Amniotic stem cell (primary cell): ENCODE measurements at regions not wholly inside any gene's neighbourhood (a gene's known extent, or its start where the extent isn't known, plus 50 kb on each side); places are given as distances from the start of the nearest gene placed in this dataset.
"Not testable (repeated sequence)": the region's sequence is repeated elsewhere in the genome, so short reads cannot be mapped to it uniquely, and the experiment has no call there.

Source experiments
- DNase-seq: peaks from one replicate; lab custom pipeline; 2025; lab: John Stamatoyannopoulos, UW

DNA sequence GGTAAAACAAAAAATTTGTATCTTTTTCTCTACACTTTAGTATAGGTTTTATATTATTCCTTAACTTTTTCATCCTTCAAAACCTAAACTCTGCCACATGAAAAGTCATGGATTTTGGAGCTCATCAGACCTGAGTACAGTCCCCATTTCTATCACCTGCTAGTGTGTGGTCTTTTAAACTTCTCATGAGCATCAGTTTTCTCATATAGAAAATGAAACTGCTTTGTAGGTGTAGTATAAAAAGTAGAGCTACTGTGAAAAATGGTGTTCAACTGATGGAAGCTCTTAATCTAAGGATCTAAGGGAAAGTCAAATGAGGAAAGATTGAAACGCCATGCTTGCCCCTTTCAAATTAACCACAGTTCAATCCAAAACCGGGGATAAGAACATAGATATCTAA, 686.5 kb downstream of the MECOM start:
- no peak for DNase-seq

DNA sequence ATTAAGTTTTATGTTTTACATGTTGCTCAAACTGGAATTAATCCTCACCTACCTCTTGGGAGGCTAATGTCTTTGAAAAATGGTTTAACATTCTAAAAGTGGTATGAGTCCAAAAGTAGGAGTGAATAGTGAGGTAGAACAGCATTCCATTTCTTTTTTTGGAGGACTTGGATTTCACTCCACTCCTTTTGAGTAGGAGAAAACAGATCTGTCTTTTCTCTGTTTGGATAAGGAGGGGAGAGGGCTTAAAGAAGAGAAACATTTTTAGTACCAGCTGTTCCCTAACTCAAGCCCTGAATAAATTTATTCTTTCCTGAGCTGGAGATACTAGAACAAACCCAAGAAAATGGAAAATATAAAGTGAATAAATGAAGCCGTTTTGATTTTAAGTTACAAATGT, 687.9 kb downstream of the MECOM start:
- no peak for DNase-seq

DNA sequence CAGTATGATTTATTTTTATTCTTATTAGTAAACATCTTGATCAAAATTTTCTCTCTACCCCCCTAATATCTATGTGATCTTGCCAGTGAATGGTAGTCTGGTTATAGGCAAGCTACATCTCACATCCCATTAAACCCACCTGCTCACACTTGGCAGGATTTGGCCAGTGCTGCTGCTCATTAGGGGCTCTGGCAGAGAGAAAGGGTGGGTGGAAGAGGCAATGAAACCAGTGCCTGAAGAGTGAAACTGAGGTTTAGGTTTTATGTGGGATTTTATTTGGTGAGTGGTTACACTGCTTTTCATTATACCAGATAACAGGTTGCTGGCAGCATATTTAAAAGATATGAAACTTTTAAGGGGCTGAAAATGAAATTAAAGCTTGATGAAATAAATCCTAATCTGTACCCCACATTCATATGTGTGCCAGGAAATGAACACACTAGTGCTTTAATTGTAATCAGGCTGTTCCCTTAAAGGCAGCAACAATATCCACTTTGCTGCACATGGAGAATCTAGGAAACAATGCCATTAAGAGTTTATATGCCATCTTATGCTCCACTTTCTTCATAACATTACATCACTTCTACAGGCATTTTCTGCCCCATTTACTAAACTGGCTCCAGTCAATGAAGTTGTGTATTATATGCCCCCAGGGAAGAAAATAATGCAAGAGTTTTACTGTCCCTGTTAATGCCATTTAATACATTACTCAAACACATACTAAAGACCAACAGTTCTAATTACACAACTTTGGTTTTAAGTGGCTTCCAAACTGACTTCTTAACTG, 688.7 kb downstream of the MECOM start:
- DNase-seq: no peak

DNA sequence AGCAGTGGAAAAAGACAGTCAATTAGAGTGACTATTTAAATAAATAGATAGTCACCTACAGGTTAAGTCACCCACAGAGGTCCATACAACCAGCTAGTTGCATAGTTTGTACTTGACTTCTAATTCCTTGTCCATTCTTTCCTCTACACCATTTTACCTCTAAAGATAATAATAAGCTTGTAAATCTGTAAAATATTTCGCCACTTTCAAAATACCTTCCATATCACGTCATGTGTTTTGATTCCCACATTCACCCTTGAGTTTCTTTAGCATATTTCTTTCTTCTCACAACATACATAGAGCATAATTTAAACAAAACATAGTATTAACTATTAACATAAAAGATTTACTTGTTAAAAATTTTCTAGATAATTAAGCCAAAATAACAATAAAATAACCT, 689.6 kb downstream of the MECOM start:
- DNase-seq: no peak

DNA sequence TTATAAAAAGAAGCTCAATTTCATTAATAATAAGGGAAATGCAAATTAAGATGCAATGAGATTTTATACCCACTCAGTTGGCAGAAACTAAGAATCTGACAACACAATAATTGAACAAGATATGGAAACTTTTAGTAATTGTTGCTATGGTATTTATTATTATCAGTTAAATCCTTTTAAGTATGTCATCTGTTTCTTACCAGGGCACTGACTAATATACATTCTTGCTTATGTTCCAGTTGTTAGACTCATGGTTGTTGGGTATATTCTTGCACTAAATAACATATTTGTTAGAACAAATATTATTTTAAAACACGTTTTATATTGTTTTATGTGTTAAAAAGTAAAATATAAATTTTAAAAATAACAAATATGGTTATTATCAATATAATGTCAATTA, 690.3 kb downstream of the MECOM start:
- DNase-seq: no peak

DNA sequence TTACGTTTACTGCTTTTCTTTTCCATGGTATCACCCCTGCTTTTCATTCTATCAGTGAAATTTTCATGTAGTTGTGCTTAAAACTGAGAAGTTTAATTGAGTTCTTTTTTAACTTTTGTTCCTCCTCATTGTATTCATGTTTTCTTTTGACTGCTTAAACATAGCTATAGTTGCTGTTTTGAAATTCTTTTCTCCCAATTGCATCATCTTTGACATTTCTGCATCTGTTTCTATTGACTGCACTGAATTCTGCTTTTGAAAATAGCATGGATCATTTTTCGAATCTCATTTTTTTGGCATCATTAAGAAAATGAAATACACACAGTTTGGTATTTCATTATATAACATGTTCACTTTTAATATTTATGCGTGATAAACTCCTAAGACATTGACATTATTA, 694.9 kb downstream of the MECOM start:
- no peak for DNase-seq

DNA sequence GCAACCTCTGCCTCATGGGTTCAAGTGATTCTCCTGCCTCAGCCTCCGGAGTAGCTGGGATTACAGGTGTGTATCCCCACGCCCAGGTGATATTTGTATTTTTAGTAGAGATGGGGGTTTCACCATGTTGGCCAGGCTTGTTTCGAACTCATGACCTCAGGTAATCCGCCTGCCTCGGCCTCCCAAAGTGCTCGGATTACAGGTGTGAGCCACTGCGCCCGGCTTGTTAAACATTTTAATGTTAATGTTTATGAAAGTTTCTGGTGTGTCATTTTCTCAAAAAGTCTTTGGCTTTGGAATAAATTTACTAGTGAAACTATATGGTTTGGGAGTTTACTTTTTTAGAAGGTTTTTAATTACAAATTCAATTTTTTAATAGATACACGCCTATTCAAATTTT, 698.8 kb downstream of the MECOM start:
- no peak for DNase-seq

DNA sequence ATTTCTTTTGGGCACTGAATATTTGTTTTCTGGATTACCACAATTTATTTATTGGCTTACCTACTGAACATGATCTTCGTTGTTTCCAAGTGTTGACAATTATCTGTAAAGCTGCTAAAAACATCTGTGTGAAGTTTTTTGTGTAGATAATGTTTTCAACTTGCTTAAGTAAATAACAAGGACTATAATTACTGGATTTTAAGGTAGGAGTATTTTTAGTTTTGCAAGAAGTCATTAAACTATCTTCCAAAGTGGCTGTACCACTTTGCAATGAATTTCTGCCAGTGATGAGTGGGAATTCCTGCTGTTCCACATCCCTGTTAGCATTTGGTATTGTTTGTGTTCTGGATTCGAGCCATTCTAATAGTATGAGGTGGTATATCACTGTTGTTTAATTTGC, 702.2 kb downstream of the MECOM start:
- DNase-seq: no peak

DNA sequence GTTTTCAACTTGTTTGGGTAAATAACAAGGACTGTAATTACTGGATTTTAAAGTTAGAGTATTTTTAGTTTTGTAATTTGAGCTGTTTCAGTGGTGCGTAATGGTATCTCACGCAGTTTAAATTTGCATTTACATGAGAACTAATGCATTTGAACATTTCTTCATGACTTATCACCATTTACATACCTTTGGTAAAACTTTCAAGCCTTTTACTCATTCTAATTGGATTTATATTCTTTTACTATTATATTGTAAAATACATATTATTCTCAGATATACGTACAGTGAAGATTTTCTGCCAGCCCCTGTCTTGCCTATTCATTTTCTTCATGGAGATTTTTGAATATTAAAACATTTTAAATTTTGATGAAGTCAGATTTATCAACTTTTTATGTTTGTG, 703.8 kb downstream of the MECOM start:
- DNase-seq: no peak

DNA sequence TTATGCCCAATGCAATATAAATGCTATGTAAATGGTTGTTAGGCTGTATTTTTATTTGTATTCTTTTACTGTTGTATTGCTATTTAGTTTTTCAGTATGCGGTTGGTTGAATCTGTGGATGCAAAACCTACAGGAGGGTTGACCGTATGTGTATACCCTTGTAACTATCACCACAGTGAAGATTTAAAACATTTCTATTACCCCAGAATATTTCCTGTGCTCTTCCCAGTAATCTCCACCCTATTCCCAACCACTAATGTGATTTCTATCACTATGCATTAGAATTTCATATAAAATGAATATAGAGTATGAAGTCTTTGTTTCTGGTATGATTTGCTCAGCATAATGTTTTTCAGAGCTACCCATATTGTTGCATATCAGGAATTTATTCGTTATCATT, 705.0 kb downstream of the MECOM start:
- DNase-seq: no peak

DNA sequence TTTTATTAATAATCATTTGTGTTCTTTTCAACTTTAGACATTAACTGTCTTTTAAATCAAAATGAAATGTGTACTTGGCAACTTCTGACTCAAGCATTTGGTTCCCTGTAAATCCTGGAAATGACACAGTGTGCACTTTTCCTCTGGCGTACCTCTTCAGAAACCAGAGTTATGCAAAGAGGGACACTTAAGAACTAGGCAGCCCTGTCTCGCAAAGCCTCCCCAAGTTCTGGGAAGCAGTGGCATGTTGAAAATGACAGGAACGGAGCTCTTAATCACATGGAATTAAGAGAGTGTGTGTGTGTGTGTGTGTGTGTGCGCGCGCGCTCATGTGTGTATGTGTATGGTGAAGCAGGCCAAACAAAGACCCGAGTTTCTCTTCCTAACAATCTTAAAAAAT, 707.4 kb downstream of the MECOM start:
- no peak for DNase-seq

DNA sequence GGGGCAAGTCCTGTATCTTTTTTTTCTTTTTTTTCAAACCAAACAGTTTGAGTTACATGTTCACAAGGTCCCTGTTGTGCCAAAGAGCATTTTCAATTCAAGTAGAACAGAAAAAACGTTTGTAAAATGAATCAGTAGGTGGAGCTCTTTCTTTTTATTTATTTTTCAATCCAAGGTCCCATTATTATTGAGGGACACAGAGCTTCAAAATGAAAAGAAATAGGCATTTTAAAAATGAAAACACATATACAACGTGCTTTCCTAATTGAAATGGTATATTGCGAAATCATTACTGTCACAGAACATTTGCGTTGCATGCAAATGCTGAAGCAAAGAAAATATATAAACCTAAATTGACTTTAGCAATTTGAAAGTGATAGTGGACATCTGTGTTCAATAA, 711.0 kb downstream of the MECOM start:
- DNase-seq: no peak

DNA sequence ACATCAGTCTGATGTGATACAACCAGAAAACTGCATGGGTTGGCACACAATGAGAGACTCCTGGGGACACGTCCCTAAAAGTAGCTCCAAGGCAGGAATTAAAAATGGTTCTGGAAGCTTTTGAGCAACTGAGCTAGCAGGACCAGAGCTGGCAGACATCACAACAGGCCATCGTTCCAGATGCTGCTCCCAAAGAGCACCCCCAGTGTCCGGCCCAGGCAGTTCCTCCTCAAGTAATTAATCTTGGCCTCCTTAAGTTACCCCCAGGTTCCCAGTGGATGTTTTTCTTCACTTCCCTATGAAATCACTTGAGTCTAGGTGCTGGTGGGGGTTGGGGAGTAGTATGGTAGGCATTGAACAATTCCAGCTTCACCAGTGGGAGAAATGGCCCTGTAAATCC, 711.6 kb downstream of the MECOM start:
- no peak for DNase-seq

DNA sequence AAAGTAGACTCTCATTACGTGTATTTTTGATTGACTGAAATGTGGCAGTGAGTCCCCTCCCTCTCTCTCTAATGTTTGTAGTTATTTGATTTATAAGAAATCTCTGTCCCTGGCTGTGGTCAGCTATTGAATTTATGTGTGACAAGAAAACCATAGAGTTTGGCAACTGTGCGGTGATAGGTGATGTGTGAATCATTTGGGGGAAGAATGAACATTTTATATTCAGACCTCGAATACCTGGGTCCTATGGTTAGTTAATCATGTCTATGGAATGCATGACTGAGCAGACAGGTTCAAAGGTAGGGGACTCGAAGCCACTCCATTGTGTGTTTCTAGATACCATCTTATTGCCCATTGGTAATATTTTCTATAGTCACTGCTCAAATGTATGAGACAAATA, 712.1 kb downstream of the MECOM start:
- no peak for DNase-seq

DNA sequence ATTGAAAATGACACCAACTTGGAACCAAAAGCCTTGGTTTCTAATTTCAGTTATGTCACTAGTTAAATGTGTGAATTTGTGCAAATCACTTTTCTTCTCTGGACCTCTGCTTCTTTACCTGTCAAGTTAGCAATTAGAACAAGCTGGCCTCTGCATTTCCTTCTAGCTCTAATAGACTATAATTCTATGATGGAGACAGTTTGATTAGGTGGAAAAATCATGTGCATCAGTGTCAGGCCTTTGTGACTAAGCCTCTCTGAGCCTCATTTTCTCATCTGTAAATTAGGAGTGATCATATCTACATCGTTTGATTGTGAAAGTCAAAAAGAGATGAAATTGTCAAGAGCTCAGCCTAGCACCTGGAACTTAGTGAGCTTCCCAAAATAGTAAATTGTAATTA, 712.9 kb downstream of the MECOM start:
- no peak for DNase-seq

DNA sequence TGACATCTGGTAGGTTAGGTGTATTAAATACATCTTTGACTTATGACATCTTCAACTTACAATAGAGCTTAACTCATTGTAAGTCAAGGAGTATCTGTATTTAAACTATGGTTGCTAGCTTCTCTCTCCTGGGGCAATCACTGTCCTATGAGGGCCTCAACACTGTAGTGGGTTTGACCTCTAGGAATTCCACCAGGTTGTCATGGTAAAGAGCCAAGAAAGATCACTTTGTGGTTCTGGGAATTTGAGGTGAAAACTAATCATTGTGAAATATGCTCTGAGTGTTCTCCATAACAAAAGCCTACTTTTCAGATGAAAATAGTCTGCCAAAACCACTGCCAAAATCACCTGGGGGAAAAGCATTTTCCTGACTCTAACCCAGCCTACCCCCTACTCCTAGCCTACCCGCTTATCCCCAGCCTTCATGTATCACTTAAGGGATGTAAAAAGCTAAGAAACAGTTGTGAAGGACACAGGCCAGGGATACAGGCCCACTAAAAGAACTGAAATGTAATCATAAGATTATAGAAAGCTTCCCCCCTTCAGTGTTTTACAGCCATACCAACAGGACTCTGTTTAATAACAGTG, 723.8 kb downstream of the MECOM start:
- DNase-seq: no peak

DNA sequence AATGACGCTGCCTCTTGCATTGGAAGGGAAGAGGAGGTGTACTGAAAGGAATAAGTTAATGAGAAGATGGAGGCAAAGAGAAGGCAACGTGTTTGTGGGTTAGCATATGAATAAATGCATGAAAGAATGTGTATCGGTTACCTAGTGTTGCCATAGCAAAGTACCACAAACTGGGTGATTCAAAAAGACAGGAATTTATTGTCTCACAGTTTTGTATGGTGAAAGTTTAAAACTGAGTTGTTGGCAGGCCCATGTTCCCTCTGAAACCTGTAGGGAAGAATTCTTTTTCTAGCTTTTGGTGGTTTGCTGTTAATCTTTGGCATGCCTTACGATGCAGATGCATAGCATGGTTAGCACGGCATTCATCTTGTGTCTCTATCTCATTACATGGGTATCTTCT, 729.9 kb downstream of the MECOM start:
- DNase-seq: no peak

DNA sequence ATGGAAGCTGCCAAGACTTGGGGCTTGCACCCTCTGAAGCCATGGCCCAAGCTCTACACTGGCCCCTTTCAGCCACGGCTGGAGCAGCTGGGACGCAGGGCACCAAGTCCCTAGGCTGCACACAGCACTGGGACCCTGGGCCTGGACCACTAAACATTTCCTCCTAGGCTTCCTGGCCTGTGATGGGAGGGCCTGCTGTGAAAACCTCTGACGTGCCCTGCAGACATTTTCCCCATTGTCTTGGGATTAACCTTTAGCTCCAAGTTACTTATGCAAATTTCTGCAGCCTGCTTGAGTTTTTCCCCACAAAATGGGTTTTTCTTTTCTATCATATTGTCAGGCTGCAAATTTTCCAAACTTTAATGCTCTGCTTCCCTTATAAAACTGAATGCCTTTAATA, 733.5 kb downstream of the MECOM start:
- DNase-seq: not testable (repeated sequence)

DNA sequence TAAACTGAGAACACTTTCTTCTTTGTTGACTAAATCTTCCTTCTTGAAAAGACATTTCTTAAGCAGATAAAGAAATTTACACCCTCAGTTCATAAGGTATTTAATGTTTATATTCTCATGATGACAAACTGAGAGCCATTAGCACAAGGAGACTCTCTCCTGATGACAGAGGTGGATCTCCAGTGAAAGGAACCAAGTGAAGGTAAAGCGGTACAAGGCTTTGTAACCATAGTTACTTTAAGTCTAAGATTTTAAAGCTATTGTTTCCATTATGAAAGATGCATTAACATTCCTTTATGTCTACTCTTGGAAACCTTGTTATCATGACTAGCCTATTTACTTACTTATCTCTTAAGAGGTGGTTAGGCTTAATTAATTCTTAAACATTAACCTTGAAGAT, 737.1 kb downstream of the MECOM start:
- DNase-seq: no peak

DNA sequence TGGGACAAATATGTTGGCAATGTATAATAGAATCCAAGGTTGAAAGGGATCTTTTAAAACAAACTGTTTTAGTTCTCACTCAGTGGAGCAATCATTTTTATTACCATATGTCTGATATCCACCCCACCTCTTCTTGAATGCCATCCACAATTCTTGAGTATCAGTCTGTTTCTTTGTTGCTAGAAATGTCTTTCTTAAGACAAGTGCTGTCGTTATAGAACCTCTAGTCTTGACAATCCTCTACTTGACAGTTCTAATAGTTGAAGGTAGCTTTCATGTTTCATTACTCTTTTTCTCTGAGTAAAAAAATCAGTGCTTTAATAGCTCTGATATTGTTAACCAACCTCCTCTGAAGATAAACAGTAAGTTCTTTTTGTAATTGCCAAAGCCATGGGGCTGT, 737.9 kb downstream of the MECOM start:
- no peak for DNase-seq

DNA sequence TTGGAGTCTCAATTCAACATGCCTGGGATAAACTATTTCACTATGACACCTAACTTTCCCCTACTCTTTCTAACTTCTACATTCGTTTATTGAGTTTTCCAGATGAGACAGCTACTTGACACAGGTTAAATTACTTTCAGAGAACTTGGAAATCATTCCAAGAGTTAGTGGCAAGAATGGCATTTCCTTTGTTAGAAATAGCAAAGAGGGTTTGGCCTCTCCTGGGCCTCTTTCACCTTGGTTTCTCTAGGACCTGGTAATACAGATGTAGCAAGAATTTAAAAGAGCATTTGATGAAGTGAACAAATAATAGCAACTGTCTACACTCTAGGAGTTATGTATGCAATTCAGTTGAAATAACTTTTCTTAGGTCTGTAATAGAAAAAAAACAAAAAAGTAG, 748.9 kb downstream of the MECOM start:
- no peak for DNase-seq

DNA sequence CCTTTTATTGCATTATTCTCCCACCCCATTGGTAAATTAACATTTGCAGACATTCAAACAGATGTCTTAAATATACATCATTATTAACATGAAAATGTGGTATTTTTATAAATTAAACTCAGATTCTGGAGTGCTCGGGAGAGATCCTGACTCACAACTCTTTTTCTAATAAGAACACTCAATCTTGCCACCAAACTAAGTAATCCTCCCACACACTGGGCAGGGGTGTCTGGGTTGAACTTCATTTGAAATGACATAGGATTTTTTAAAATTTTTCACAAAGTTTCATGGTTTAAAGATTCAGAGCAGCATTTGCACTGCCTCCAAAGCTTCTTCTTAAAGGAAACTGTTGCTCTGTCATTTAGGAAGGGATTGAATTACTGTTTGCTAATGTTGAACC, 754.3 kb downstream of the MECOM start:
- DNase-seq: no peak

DNA sequence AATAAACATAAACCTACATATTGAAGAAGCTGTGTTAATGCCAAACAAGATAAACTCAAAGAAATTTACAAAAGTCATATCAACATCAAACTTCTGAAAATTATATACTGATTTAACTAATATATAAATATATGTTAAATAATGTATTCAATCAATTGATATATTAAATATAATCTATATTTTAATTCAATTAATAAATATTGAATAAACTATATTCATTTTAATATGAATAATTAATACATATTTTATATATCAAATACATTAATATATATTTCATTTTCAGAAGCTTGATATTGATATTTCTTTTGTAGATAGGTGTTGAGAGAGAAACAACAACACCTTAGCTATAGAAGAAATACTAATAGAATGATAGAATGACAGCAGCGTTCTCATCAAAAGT, 768.1 kb downstream of the MECOM start:
- DNase-seq: no peak

DNA sequence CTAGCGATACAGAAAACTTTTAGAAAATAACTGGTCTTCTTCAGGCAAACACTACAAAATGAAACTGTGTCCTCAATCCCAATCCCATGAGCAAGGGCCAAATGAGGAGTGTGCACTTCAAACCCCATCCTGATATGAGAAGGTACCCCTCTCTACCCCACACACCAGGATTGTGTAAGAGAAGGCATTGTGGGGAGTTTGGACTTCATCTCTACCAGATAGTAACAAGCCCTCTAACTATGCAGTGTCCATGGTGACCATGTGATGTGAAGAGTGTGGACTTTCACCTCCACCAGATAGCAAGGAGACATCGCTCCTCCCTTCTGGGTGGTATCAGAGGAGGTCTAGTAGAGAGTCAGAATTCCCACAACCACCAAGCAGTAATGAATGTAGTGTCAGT, 769.3 kb downstream of the MECOM start:
- DNase-seq: no peak
